H9 (cell line): ENCODE measurements at regions not wholly inside any gene's neighbourhood (a gene's known extent, or its start where the extent isn't known, plus 50 kb on each side); places are given as distances from the start of the nearest gene placed in this dataset.

ENCODE experiments used
- DNase-seq: peaks from one replicate; pipeline ENCODE4 v3.0.0-alpha.2; 2017
- H2AFZ ChIP-seq: one replicate; pipeline ENCODE4 v1.6.1; 2013; ENCODE audit warnings: mild to moderate bottlenecking, low read length, control low read depth, moderate library complexity
- H2AK5ac ChIP-seq: 2 replicates; pipeline ENCODE4 v1.6.1; 2013; ENCODE audit warnings: low read length, control low read depth, mixed read lengths; ENCODE audit not compliant: insufficient read length
- H2BK120ac ChIP-seq: one replicate; pipeline ENCODE4 v1.6.1; 2013; ENCODE audit warnings: low read depth, mild to moderate bottlenecking, low read length, control low read depth, inconsistent platforms; ENCODE audit not compliant: poor library complexity, severe bottlenecking
- H2BK12ac ChIP-seq: 2 replicates; pipeline ENCODE4 v1.6.1; 2013; ENCODE audit warnings: low read length, control low read depth, mixed read lengths, low read depth; ENCODE audit not compliant: insufficient read length
- H2BK15ac ChIP-seq: 2 replicates; pipeline ENCODE4 v1.6.1; 2013; ENCODE audit warnings: low read depth, low read length, control low read depth
- H2BK20ac ChIP-seq: one replicate; pipeline ENCODE4 v1.6.1; 2013; ENCODE audit warnings: low read depth, mild to moderate bottlenecking, low read length, control low read depth, inconsistent platforms; ENCODE audit not compliant: poor library complexity, severe bottlenecking
- H2BK5ac ChIP-seq: 2 replicates; pipeline ENCODE4 v1.6.1; 2013; ENCODE audit warnings: low read length, control low read depth, mixed read lengths; ENCODE audit not compliant: insufficient read length
- H3K14ac ChIP-seq: 2 replicates; pipeline ENCODE4 v1.6.1; 2013; ENCODE audit warnings: low read length, control low read depth; ENCODE audit not compliant: insufficient read depth
- H3K18ac ChIP-seq: 2 replicates; pipeline ENCODE4 v1.6.1; 2013; ENCODE audit warnings: low read depth, mild to moderate bottlenecking, mixed read lengths, low read length, control low read depth; ENCODE audit not compliant: insufficient read length
- H3K23ac ChIP-seq: 2 replicates; pipeline ENCODE4 v1.6.1; 2013; ENCODE audit warnings: low read length, control low read depth, mixed read lengths, low read depth; ENCODE audit not compliant: insufficient read length
- H3K23me2 ChIP-seq: 2 replicates; pipeline ENCODE4 v1.6.1; 2013; ENCODE audit warnings: low read depth, mild to moderate bottlenecking, mixed read lengths, low read length, control low read depth; ENCODE audit not compliant: insufficient read length, poor library complexity, severe bottlenecking
- H3K27ac ChIP-seq: 2 replicates; pipeline ENCODE4 v1.5.1; 2013; ENCODE audit warnings: low read length, control low read depth, mixed read lengths, low read depth; ENCODE audit not compliant: insufficient read length
- H3K27me3 ChIP-seq: 2 replicates; pipeline ENCODE4 v1.6.1; 2013; ENCODE audit warnings: low read length, control low read depth, inconsistent platforms; ENCODE audit not compliant: insufficient read depth
- H3K4ac ChIP-seq: 2 replicates; pipeline ENCODE4 v1.6.1; 2013; ENCODE audit warnings: low read depth, mild to moderate bottlenecking, control low read depth, inconsistent platforms, low read length, moderate library complexity
- H3K4me1 ChIP-seq: 2 replicates; pipeline ENCODE4 v1.6.1; 2013; ENCODE audit warnings: low read length, control low read depth, inconsistent platforms; ENCODE audit not compliant: insufficient read depth
- H3K4me2 ChIP-seq: 2 replicates; pipeline ENCODE4 v1.6.1; 2013; ENCODE audit warnings: low read length, control low read depth, mixed read lengths; ENCODE audit not compliant: insufficient read length, insufficient read depth
- H3K56ac ChIP-seq: 2 replicates; pipeline ENCODE4 v1.6.1; 2013; ENCODE audit warnings: low read depth, mild to moderate bottlenecking, mixed read lengths, low read length, control low read depth; ENCODE audit not compliant: insufficient read length
- H3K79me1 ChIP-seq: 2 replicates; pipeline ENCODE4 v1.6.1; 2013; ENCODE audit warnings: low read depth, mild to moderate bottlenecking, moderate library complexity, low read length, control low read depth, inconsistent platforms; ENCODE audit not compliant: insufficient read depth, poor library complexity, severe bottlenecking
- H3K79me2 ChIP-seq: 2 replicates; pipeline ENCODE4 v1.6.1; 2013; ENCODE audit warnings: low read length, control low read depth, inconsistent platforms; ENCODE audit not compliant: insufficient read depth
- H3K9ac ChIP-seq: 2 replicates; pipeline ENCODE4 v1.6.1; 2013; ENCODE audit warnings: low read length, control low read depth, mixed read lengths; ENCODE audit not compliant: insufficient read length; ENCODE audit errors: extremely low read depth
- H3K9me3 ChIP-seq: one replicate; pipeline ENCODE4 v1.6.1; 2013; ENCODE audit warnings: low read depth, low read length, inconsistent platforms; ENCODE audit not compliant: control insufficient read depth
- H3T11ph ChIP-seq: one replicate; pipeline ENCODE4 v1.6.1; 2013; ENCODE audit warnings: mild to moderate bottlenecking, low read length, control low read depth, inconsistent platforms
- H4K20me1 ChIP-seq: one replicate; pipeline ENCODE4 v1.6.1; 2013; ENCODE audit not compliant: control insufficient read depth, insufficient read length, insufficient read depth
- H4K5ac ChIP-seq: 2 replicates; pipeline ENCODE4 v1.6.1; 2013; ENCODE audit warnings: low read depth, mild to moderate bottlenecking, mixed read lengths, low read length, control low read depth; ENCODE audit not compliant: insufficient read length
- H4K8ac ChIP-seq: replicated peaks from 2 replicates; pipeline ENCODE4 v1.6.1; 2013; ENCODE audit warnings: low read length, control low read depth, mixed read lengths, low read depth; ENCODE audit not compliant: insufficient read length
- H4K91ac ChIP-seq: 2 replicates; pipeline ENCODE4 v1.6.1; 2013; ENCODE audit warnings: low read depth, mild to moderate bottlenecking, moderate library complexity, mixed read lengths, low read length, control low read depth; ENCODE audit not compliant: insufficient read length
- H3K27ac Mint-ChIP-seq, 3 experiments: 2 replicates in 2 of 3; 3 replicates in 1 of 3; pipeline ENCODE4 v1.8.0; 2020 to 2021; ENCODE audit warnings: mixed read lengths in 3 of 3, mild to moderate bottlenecking in 1 of 3, moderate library complexity in 1 of 3
- H3K27me3 Mint-ChIP-seq: 2 replicates; pipeline ENCODE4 v1.8.0; 2021; ENCODE audit warnings: low read depth, mild to moderate bottlenecking, moderate library complexity, mixed read lengths
- H3K36me3 Mint-ChIP-seq, 3 experiments: 2 replicates in 2 of 3; 3 replicates in 1 of 3; pipeline ENCODE4 v1.8.0; 2020 to 2021; ENCODE audit warnings: low read depth in 3 of 3, mixed read lengths in 3 of 3; ENCODE audit not compliant: insufficient read depth in 1 of 3
- H3K4me1 Mint-ChIP-seq, 2 experiments: 2 replicates each; pipeline ENCODE4 v1.8.0; 2020; ENCODE audit warnings: mixed read lengths in 2 of 2
- H3K4me3 Mint-ChIP-seq, 2 experiments: 2 replicates in 1 of 2; 3 replicates in 1 of 2; pipeline ENCODE4 v1.8.0; 2020 to 2021; ENCODE audit warnings: mild to moderate bottlenecking in 2 of 2, mixed read lengths in 2 of 2, moderate library complexity in 1 of 2
- H3K9me3 Mint-ChIP-seq, 2 experiments: 2 replicates in 1 of 2; 3 replicates in 1 of 2; pipeline ENCODE4 v1.8.0; 2020; ENCODE audit warnings: mild to moderate bottlenecking in 2 of 2, mixed read lengths in 2 of 2, moderate library complexity in 1 of 2
- WGBS: extraction: QIAGEN DNeasy Blood & Tissue Kit; methylation state at CpG from one replicate; pipeline ENCODE4 v1.1.7; 2013; ENCODE audit warnings: missing lambda C conversion rate, low lambda C conversion rate, mixed read lengths; ENCODE audit not compliant: insufficient read length; ENCODE audit errors: extremely low coverage; 5-methylcytosine and 5-hydroxymethylcytosine counted together
- TF ChIP-seq, protein P1 (sequence below): fragments of 200-600 bp; sonication (generic); conservative IDR thresholded peaks from 3 replicates; pipeline ENCODE4 v1.8.0; 2021; ENCODE audit warnings: antibody characterized with exemption, mild to moderate bottlenecking

DNA sequence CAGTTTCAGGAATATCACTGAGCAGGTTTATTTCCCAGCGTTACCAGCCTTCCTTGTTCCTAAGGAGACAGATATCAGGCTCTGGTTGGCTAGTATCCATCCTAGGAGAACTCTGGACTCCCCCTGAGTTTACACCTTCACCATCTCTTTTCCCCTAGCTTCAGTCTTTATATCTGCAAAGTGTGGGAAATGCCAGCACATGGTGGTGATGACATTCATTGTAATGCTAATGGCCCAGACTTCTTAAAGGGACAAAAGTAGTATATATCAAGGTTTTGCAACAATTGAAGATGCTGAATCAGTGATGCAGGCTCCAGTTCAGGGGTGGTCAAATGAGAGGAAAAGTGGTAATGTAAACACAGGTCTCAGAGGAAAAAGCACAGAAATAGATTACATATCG is 224.3 kb upstream of the SYNDIG1 start:
- no peak overlapping the region for H3K4me2 ChIP-seq
- no peak overlapping the region for H3K4ac ChIP-seq
- no peak overlapping the region for H3K56ac ChIP-seq
- H2AFZ ChIP-seq: no peak overlapping the region
- H2BK120ac ChIP-seq: no peak overlapping the region
- TF ChIP-seq, protein P1, sequence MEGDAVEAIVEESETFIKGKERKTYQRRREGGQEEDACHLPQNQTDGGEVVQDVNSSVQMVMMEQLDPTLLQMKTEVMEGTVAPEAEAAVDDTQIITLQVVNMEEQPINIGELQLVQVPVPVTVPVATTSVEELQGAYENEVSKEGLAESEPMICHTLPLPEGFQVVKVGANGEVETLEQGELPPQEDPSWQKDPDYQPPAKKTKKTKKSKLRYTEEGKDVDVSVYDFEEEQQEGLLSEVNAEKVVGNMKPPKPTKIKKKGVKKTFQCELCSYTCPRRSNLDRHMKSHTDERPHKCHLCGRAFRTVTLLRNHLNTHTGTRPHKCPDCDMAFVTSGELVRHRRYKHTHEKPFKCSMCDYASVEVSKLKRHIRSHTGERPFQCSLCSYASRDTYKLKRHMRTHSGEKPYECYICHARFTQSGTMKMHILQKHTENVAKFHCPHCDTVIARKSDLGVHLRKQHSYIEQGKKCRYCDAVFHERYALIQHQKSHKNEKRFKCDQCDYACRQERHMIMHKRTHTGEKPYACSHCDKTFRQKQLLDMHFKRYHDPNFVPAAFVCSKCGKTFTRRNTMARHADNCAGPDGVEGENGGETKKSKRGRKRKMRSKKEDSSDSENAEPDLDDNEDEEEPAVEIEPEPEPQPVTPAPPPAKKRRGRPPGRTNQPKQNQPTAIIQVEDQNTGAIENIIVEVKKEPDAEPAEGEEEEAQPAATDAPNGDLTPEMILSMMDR: no peak
- H3K79me2 ChIP-seq: no peaks in the 10 kb centered on the region
- Mint-ChIP-seq H3K36me3 (no peaks in the 10 kb centered on the region; a peak in 2 of 7 replicates), H3K4me1 (peaks cover 5 to 8% of the 10 kb centered on the region in 2 experiments), H3K27me3 (peaks cover 3% of the 10 kb centered on the region), H3K4me3 (no peak overlapping the region), H3K9me3 (peaks cover 10 to 12% of the 10 kb centered on the region in 2 experiments; a peak in 4 of 5 replicates), H3K27ac (no peak overlapping the region; a peak in 1 of 7 replicates)
- H3K79me1 ChIP-seq: no peaks in the 10 kb centered on the region
- no peak overlapping the region for H2BK20ac ChIP-seq
- H4K20me1 ChIP-seq: no peaks in the 10 kb centered on the region
- WGBS: no CpG with 5 or more reads among the region's 2 CpGs
- H3K14ac ChIP-seq: no peak overlapping the region
- no peak overlapping the region for H2BK5ac ChIP-seq
- no peak overlapping the region for H2BK12ac ChIP-seq
- H4K5ac ChIP-seq: no peak overlapping the region
- H3K27me3 ChIP-seq: no peaks in the 10 kb centered on the region
- H3K23ac ChIP-seq: no peak overlapping the region
- no peaks in the 10 kb centered on the region for H3K23me2 ChIP-seq
- no peak overlapping the region for H3K9ac ChIP-seq
- no peak overlapping the region for H4K91ac ChIP-seq
- no peak overlapping the region for H3T11ph ChIP-seq
- H3K9me3 ChIP-seq: no peaks in the 10 kb centered on the region
- H2BK15ac ChIP-seq: no peak overlapping the region
- peaks cover 2% of the 10 kb centered on the region; the same call in 1 of the 2 replicates for H3K4me1 ChIP-seq
- no peak overlapping the region for H3K27ac ChIP-seq
- no peak overlapping the region for H2AK5ac ChIP-seq
- no peak for DNase-seq
- H3K18ac ChIP-seq: no peak overlapping the region
- H4K8ac ChIP-seq: no peak overlapping the region
